PFSK-1 (cell line): ENCODE measurements at regions not wholly inside any gene's neighbourhood (a gene's known extent, or its start where the extent isn't known, plus 50 kb on each side); places are given as distances from the start of the nearest gene placed in this dataset.

Source experiments
- FOXP2 ChIP-seq: optimal IDR thresholded peaks from 2 replicates; pipeline ENCODE3; 2011; ENCODE audit warnings: borderline replicate concordance, control low read depth, inconsistent platforms; ENCODE audit not compliant: insufficient read depth; ENCODE audit errors: extremely low read length, extremely low read depth
- POLR2AphosphoS5 ChIP-seq: IDR thresholded peaks from 2 replicates; pipeline ENCODE4 v1.6.1; 2012; ENCODE audit warnings: low read depth, mild to moderate bottlenecking, control low read depth, low read length, moderate library complexity
- REST ChIP-seq, 2 experiments: IDR thresholded peaks; 2 replicates each; pipeline versions ENCODE4 v1.6.1 to v1.8.0; 2011 to 2012; ENCODE audit warnings: low read depth in 2 of 2, low read length in 2 of 2, control low read depth in 1 of 2, inconsistent platforms in 1 of 2, mild to moderate bottlenecking in 1 of 2, moderate library complexity in 1 of 2; ENCODE audit not compliant: insufficient read depth in 1 of 2
- SIN3A ChIP-seq: IDR thresholded peaks from 2 replicates; pipeline ENCODE4 v1.6.1; 2012; ENCODE audit warnings: mild to moderate bottlenecking, low read length, moderate library complexity, borderline replicate concordance; ENCODE audit not compliant: insufficient read depth
- TAF1 ChIP-seq: IDR thresholded peaks from 2 replicates; pipeline ENCODE4 v1.6.1; 2012; ENCODE audit warnings: low read length, control low read depth, borderline replicate concordance; ENCODE audit not compliant: insufficient read depth

GRCh38 chr15:79570004-79570403 is 137.9 kb downstream of the MINAR1 start:
- TF ChIP-seq TAF1 (no peak), REST (IDR thresholded peaks at IDR 0.05; ENCODE audit: insufficient read depth in 1 of 2, low read depth in 2 of 2, low read length in 2 of 2) (no peak), POLR2AphosphoS5 (no peak), SIN3A (no peak), FOXP2 (no peak)
